ENCODE measurements at regions not wholly inside any gene's neighbourhood (a gene's known extent, or its start where the extent isn't known, plus 50 kb on each side); places are given as distances from the start of the nearest gene placed in this dataset.

- DNase-seq = no peak
Observed at GRCh38 chr22:48047722-48048500, 1285.5 kb downstream of the TBC1D22A start.

- DNase-seq = no peak
Observed at GRCh38 chr22:48045369-48045768, 1282.9 kb downstream of the TBC1D22A start.

GRCh38 chr22:48044487-48045060 lies 1282.1 kb downstream of the TBC1D22A start:
- no peak for DNase-seq

GRCh38 chr22:48043581-48043980 lies 1281.1 kb downstream of the TBC1D22A start:
- DNase-seq = no peak

GRCh38 chr22:48042621-48043395 lies 1280.4 kb downstream of the TBC1D22A start:
- DNase-seq = no peak

- no peak for DNase-seq
Observed at GRCh38 chr22:48039326-48039725, 1276.9 kb downstream of the TBC1D22A start.

- DNase-seq = no peak
Observed at GRCh38 chr22:48037618-48038017, 1275.2 kb downstream of the TBC1D22A start.

- no peak for DNase-seq
Observed at GRCh38 chr22:48035897-48036296, 1273.4 kb downstream of the TBC1D22A start.

- no peak for DNase-seq
Observed at GRCh38 chr22:48031589-48031988, 1269.1 kb downstream of the TBC1D22A start.

GRCh38 chr22:48025096-48025495 lies 1262.6 kb downstream of the TBC1D22A start:
- DNase-seq = no peak

GRCh38 chr22:48021991-48022401 lies 1259.5 kb downstream of the TBC1D22A start:
- no peak for DNase-seq

GRCh38 chr22:48018346-48018745 lies 1255.9 kb downstream of the TBC1D22A start:
- DNase-seq = no peak

- no peak for DNase-seq
Observed at GRCh38 chr22:48015701-48016100, 1253.3 kb downstream of the TBC1D22A start.

- no peak for DNase-seq
Observed at GRCh38 chr22:48004936-48005335, 1242.5 kb downstream of the TBC1D22A start.

GRCh38 chr22:48004038-48004437 lies 1241.6 kb downstream of the TBC1D22A start:
- no peak for DNase-seq

- DNase-seq = no peak
Observed at GRCh38 chr22:48001101-48001500, 1238.7 kb downstream of the TBC1D22A start.

- DNase-seq = no peak
Observed at GRCh38 chr22:47997612-47998011, 1235.2 kb downstream of the TBC1D22A start.

- no peak for DNase-seq
Observed at GRCh38 chr22:47997052-47997590, 1234.7 kb downstream of the TBC1D22A start.

GRCh38 chr22:47996446-47996857 lies 1234.0 kb downstream of the TBC1D22A start:
- DNase-seq = no peak

- no peak for DNase-seq
Observed at GRCh38 chr22:47995718-47996117, 1233.3 kb downstream of the TBC1D22A start.

GRCh38 chr22:47995264-47995627 lies 1232.8 kb downstream of the TBC1D22A start:
- no peak for DNase-seq

- no peak for DNase-seq
Observed at GRCh38 chr22:47994601-47995263, 1232.3 kb downstream of the TBC1D22A start.

- no peak for DNase-seq
Observed at GRCh38 chr22:47994045-47994444, 1231.6 kb downstream of the TBC1D22A start.

Measured in activated CD4-positive, alpha-beta T cell treated with anti-CD3 and anti-CD28 coated beads for 1 hour (primary cell).